Erythroblast (primary cell): ENCODE measurements at regions not wholly inside any gene's neighbourhood (a gene's known extent, or its start where the extent isn't known, plus 50 kb on each side); places are given as distances from the start of the nearest gene placed in this dataset.

Source experiments
- GATA1 ChIP-seq: IDR thresholded peaks from 2 replicates; pipeline ENCODE4 v1.6.1; 2011; ENCODE audit warnings: low read depth, mild to moderate bottlenecking, control low read depth, low read length, moderate library complexity
- POLR2A ChIP-seq: IDR thresholded peaks from 2 replicates; pipeline ENCODE4 v1.6.1; 2011; ENCODE audit warnings: mild to moderate bottlenecking, low read length

DNA sequence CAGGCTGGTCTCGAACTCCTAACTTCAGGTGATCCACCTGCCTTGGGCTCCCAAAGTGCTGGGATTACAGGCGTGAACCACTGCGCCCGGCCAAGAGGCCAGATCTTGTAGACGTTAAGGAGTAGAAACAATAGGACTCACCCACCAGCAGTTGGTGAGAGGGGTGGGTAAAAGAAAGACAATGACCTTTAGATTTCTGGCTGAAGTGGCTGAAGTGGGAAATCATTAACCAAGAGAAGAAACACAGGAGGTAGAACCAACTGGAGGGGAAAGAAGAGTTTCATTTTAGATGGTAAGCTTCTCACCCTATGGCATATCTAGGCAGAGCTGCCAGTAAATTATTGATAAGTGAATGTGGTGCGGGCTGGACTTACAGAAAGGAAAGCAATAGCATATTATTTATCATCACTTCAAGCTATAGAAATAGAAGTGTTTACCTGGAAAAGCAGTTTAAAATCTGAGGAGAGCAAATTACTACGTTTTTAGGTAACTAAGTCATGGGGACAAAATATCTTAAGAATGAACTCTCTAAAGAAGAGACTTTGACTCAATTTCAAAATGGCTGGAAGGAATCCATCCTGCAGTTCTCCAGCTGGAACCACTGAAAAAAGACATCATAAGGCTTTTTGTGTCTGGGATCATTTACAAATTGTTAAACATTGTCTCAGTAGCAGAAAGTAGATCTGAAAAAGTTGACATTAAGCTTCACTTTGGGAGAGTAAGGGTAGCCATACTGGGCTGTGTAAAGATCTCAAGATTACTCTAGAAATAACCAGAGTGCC lies 109.6 kb downstream of the ALDH8A1 start:
- TF ChIP-seq POLR2A (no peak), GATA1 (no peak)
